ENCODE measurements at regions not wholly inside any gene's neighbourhood (a gene's known extent, or its start where the extent isn't known, plus 50 kb on each side); places are given as distances from the start of the nearest gene placed in this dataset.

DNA sequence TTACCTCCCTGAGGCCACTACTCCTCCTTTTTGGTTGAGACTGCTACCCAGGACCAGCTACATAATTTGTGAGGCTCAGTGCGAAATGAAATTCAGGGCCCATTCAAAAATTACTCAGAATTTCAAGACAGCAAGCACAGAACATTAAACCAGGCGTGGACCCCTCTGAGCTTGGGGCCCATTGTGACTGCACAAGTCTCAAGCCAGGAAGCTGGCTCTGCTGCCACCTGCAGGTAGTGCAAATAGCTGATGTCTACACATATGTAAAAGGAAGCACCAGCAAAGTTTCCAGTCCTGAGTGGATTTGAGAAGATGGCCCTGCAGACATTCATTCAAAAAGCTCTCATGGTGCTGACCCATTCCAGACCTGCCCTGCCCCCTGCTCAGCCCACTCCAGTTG, 213.4 kb upstream of the LNX1 start:
- Mint-ChIP-seq H3K27ac (no peak overlapping the region), H3K4me1 (ENCODE audit: low read depth) (no peaks in the 10 kb centered on the region), H3K9me3 (ENCODE audit: low read depth) (peaks cover 2% of the 10 kb centered on the region), H3K4me3 (ENCODE audit: low read depth) (no peak overlapping the region), H3K27me3 (peaks cover 8% of the 10 kb centered on the region), H3K36me3 (ENCODE audit: insufficient read depth) (no peaks in the 10 kb centered on the region)
- TF ChIP-seq, protein P1, sequence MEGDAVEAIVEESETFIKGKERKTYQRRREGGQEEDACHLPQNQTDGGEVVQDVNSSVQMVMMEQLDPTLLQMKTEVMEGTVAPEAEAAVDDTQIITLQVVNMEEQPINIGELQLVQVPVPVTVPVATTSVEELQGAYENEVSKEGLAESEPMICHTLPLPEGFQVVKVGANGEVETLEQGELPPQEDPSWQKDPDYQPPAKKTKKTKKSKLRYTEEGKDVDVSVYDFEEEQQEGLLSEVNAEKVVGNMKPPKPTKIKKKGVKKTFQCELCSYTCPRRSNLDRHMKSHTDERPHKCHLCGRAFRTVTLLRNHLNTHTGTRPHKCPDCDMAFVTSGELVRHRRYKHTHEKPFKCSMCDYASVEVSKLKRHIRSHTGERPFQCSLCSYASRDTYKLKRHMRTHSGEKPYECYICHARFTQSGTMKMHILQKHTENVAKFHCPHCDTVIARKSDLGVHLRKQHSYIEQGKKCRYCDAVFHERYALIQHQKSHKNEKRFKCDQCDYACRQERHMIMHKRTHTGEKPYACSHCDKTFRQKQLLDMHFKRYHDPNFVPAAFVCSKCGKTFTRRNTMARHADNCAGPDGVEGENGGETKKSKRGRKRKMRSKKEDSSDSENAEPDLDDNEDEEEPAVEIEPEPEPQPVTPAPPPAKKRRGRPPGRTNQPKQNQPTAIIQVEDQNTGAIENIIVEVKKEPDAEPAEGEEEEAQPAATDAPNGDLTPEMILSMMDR (IDR thresholded peaks at IDR 0.05; ENCODE audit: unreplicated experiment), result peak; percentile 22
- DNase-seq (ENCODE audit: low spot score, unreplicated experiment), result no peak

DNA sequence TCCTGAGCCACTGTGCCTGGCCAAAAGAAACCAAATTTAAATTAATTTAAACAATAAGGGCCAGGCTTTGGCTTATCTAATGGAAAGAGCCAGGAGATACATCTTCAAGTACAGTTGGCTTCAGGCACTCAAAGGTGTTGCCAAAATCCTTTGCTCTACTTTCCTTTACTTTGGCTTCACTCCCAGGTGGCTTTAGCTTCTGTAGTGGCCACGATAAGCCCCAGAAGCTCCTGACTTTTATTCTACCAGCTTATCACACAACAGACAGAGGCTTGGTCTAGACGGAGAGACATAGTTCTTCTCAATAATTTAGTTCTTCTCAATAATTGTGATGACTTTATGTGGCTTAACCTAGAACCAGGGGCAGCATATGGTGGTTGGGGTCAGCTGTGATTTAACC, 211.2 kb upstream of the LNX1 start:
- no peaks in the 10 kb centered on the region for H3K9me3 Mint-ChIP-seq (ENCODE audit: low read depth)
- no peak for DNase-seq (ENCODE audit: low spot score, unreplicated experiment)
- no peak overlapping the region for H3K27ac Mint-ChIP-seq
- no peak overlapping the region for H3K4me3 Mint-ChIP-seq (ENCODE audit: low read depth)
- no peaks in the 10 kb centered on the region for H3K4me1 Mint-ChIP-seq (ENCODE audit: low read depth)
- TF ChIP-seq, protein P1 (IDR thresholded peaks at IDR 0.05; ENCODE audit: unreplicated experiment), result no peak
- H3K27me3 Mint-ChIP-seq, result peaks cover 8% of the 10 kb centered on the region
- H3K36me3 Mint-ChIP-seq (ENCODE audit: insufficient read depth), result no peaks in the 10 kb centered on the region

DNA sequence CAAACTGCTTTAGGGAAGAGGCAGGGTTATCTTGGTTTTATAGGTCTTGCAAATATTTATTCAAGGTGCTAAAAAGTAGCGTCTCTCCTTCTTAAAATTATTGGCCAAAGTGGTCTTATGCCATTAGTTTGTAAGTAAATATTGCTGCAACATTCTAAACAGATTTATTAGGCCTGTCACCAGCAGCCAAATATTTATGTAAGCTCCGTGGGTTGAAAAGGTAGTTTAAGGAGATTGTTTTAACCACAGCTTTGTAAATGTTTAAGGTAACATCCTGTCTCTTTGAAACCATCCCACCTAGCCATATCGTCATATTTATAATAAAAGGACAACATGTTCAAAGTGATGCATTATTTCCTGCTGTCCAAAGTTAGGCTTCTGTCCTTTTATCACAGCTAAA, 210.1 kb upstream of the LNX1 start:
- Mint-ChIP-seq H3K27ac (no peak overlapping the region), H3K4me3 (ENCODE audit: low read depth) (no peak overlapping the region), H3K9me3 (ENCODE audit: low read depth) (no peaks in the 10 kb centered on the region), H3K36me3 (ENCODE audit: insufficient read depth) (no peaks in the 10 kb centered on the region), H3K27me3 (peaks cover 8% of the 10 kb centered on the region), H3K4me1 (ENCODE audit: low read depth) (no peaks in the 10 kb centered on the region)
- TF ChIP-seq, protein P1 (IDR thresholded peaks at IDR 0.05; ENCODE audit: unreplicated experiment), result no peak
- DNase-seq (ENCODE audit: low spot score, unreplicated experiment), result no peak

DNA sequence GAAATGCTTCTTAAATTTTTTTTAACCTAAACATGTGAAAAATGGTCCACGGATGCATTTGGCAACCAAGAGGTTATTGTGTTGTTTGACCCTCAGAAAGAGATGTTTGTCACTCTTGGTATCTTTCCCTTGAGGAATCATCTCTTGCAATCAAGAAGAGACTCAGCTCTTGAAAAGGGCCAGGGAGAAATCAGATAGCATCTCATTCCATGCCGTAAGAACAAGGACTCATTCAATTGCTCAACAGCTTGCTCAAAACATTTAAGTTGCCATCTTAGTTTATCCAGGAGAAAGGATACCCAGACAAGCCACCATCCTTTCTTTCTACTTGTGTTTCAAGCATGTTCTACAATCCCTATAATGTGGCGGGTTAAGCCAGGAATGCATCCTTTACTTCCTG, 209.5 kb upstream of the LNX1 start:
- TF ChIP-seq, protein P1 (IDR thresholded peaks at IDR 0.05; ENCODE audit: unreplicated experiment), result no peak
- H3K27ac Mint-ChIP-seq, result no peak overlapping the region
- H3K4me1 Mint-ChIP-seq (ENCODE audit: low read depth), result no peaks in the 10 kb centered on the region
- H3K4me3 Mint-ChIP-seq (ENCODE audit: low read depth), result no peak overlapping the region
- no peak for DNase-seq (ENCODE audit: low spot score, unreplicated experiment)
- no peaks in the 10 kb centered on the region for H3K9me3 Mint-ChIP-seq (ENCODE audit: low read depth)
- no peaks in the 10 kb centered on the region for H3K36me3 Mint-ChIP-seq (ENCODE audit: insufficient read depth)
- peaks cover 6% of the 10 kb centered on the region for H3K27me3 Mint-ChIP-seq

DNA sequence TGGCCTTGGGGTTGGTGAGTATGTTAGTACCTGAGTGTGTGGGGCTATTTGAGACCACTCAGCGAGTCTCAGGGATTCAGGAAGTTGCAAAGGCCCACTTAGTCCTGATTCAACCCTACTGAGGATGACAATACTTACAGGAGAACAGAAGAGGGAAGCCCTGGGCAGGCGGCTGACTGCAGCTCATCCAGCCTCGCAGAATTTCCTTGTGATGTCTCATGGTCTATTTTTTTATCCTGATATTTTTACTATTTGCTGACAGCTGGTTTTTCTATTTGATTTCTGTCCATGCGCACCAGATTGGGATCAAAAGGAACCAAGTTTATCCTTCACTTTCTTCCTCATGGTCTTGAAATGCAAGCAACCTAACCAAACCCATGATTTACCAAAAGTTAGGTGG, 201.8 kb upstream of the LNX1 start:
- no peak overlapping the region for H3K4me3 Mint-ChIP-seq (ENCODE audit: low read depth)
- DNase-seq (ENCODE audit: low spot score, unreplicated experiment), result no peak
- peaks cover 22% of the 10 kb centered on the region for H3K27me3 Mint-ChIP-seq
- H3K9me3 Mint-ChIP-seq (ENCODE audit: low read depth), result no peaks in the 10 kb centered on the region
- TF ChIP-seq, protein P1 (IDR thresholded peaks at IDR 0.05; ENCODE audit: unreplicated experiment), result no peak
- H3K4me1 Mint-ChIP-seq (ENCODE audit: low read depth), result no peaks in the 10 kb centered on the region
- no peak overlapping the region for H3K27ac Mint-ChIP-seq
- H3K36me3 Mint-ChIP-seq (ENCODE audit: insufficient read depth), result no peaks in the 10 kb centered on the region
